Panc1 (cell line): ENCODE measurements at regions not wholly inside any gene's neighbourhood (a gene's known extent, or its start where the extent isn't known, plus 50 kb on each side); places are given as distances from the start of the nearest gene placed in this dataset.

ENCODE experiments used
- ATAC-seq: fragments of 200-7000 bp; cut with Tn5 transposase; 2 replicates; pipeline ENCODE4 v1.9.1; 2020; ENCODE audit warnings: mild to moderate bottlenecking, moderate library complexity
- BruUV-seq: library from RNA; stranded (reverse); fragments of 400-500 nt; replicated peaks from 2 replicates; lab custom pipeline; 2021; lab: Mats Ljungman, UMichigan
- CTCF ChIA-PET: fragments of 300-600 bp; sonication (Branson Sonifier 250); formaldehyde crosslinking; loops from one replicate; lab custom pipeline; 2022; ENCODE audit warnings: antibody characterized with exemption; lab: Charles Lee
- POLR2A ChIA-PET: fragments of 300-600 bp; sonication (Branson Sonifier 250); formaldehyde crosslinking; loops from one replicate; lab custom pipeline; 2022; ENCODE audit warnings: antibody characterized with exemption; lab: Charles Lee
- DNase-seq: peaks from one replicate; pipeline ENCODE4 v3.0.0-alpha.2; 2010; ENCODE audit warnings: low read depth, low spot score
- H3K27ac ChIP-seq: 2 replicates; pipeline ENCODE4 v1.5.1; 2011; ENCODE audit warnings: mild to moderate bottlenecking, low read length, inconsistent platforms
- H3K27me3 ChIP-seq: fragments of 200-500 bp; sonication (Bioruptor generic); 2 replicates; pipeline ENCODE4 v1.6.0; 2014; ENCODE audit warnings: low read length, inconsistent platforms; ENCODE audit not compliant: control insufficient read depth, insufficient read depth
- H3K36me3 ChIP-seq: fragments of 200-500 bp; sonication (Bioruptor generic); 2 replicates; pipeline ENCODE4 v1.5.1; 2014; ENCODE audit warnings: inconsistent platforms, mild to moderate bottlenecking, low read length, moderate library complexity; ENCODE audit not compliant: control insufficient read depth, insufficient read depth
- H3K4me1 ChIP-seq: 2 replicates; pipeline ENCODE4 v1.5.1; 2011; ENCODE audit warnings: inconsistent platforms, mild to moderate bottlenecking, low read length, moderate library complexity; ENCODE audit not compliant: control insufficient read depth, insufficient read depth
- H3K4me3 ChIP-seq, 2 experiments: 2 replicates each; pipeline ENCODE4 v1.5.1; 2011 to 2012; ENCODE audit warnings: low read depth in 2 of 2, low read length in 2 of 2, mild to moderate bottlenecking in 2 of 2, inconsistent platforms in 1 of 2, moderate library complexity in 1 of 2
- H3K9me3 ChIP-seq: fragments of 200-500 bp; sonication (Bioruptor generic); 2 replicates; pipeline ENCODE4 v1.5.1; 2014; ENCODE audit warnings: low read depth, mild to moderate bottlenecking, inconsistent platforms, low read length, moderate library complexity; ENCODE audit not compliant: control insufficient read depth, insufficient read depth
- POLR2AphosphoS5 ChIP-seq: IDR thresholded peaks from 2 replicates; pipeline ENCODE4 v1.6.1; 2012; ENCODE audit warnings: mild to moderate bottlenecking, low read depth, low read length, moderate library complexity
- SIN3A ChIP-seq: IDR thresholded peaks from 2 replicates; pipeline ENCODE4 v1.6.1; 2012; ENCODE audit warnings: low read depth, mild to moderate bottlenecking, low read length, moderate library complexity, borderline replicate concordance; ENCODE audit not compliant: insufficient read depth
- TCF7L2 ChIP-seq: IDR thresholded peaks from 2 replicates; pipeline ENCODE4 v1.6.1; 2011; ENCODE audit warnings: mild to moderate bottlenecking, low read depth, low read length, inconsistent platforms
- in situ Hi-C: cut with HindIII; loops from 2 replicates; pipeline ENCODE4 v1.10.0; 2016; ENCODE audit warnings: low sequenced_read_pairs, low pct_unique_long_range_greater_than_20kb
- intact Hi-C: fragments of 100-400 bp; cut with micrococcal nuclease; formaldehyde crosslinking; loops from one replicate; pipeline ENCODE4 v1.10.0; 2022; ENCODE audit not compliant: unreplicated experiment
- TF ChIP-seq, protein P1 (sequence below): fragments of 450-650 bp; IDR thresholded peaks from 2 replicates; pipeline ENCODE4 v1.5.1; 2017; ENCODE audit warnings: mild to moderate bottlenecking
- TF ChIP-seq, protein P2 (sequence below), 2 experiments: IDR thresholded peaks; 2 replicates each; pipeline ENCODE4 v1.6.1; 2011 to 2012; ENCODE audit warnings: low read depth in 2 of 2, control low read depth in 1 of 2, low read length in 1 of 2, mild to moderate bottlenecking in 1 of 2, moderate library complexity in 1 of 2; ENCODE audit not compliant: insufficient read depth in 1 of 2

GRCh38 chr5:67402526-67402925 lies 205.9 kb upstream of the CD180 start:
- no peaks in the 10 kb centered on the region for H3K9me3 ChIP-seq
- POLR2A ChIA-PET, result no interaction called here
- no TSS peak for BruUV-seq
- H3K4me1 ChIP-seq, result no peaks in the 10 kb centered on the region
- no peaks in the 10 kb centered on the region for H3K36me3 ChIP-seq
- H3K27me3 ChIP-seq, result no peaks in the 10 kb centered on the region
- TF ChIP-seq POLR2AphosphoS5 (no peak), TCF7L2 (no peak), SIN3A (no peak)
- TF ChIP-seq, protein P1, sequence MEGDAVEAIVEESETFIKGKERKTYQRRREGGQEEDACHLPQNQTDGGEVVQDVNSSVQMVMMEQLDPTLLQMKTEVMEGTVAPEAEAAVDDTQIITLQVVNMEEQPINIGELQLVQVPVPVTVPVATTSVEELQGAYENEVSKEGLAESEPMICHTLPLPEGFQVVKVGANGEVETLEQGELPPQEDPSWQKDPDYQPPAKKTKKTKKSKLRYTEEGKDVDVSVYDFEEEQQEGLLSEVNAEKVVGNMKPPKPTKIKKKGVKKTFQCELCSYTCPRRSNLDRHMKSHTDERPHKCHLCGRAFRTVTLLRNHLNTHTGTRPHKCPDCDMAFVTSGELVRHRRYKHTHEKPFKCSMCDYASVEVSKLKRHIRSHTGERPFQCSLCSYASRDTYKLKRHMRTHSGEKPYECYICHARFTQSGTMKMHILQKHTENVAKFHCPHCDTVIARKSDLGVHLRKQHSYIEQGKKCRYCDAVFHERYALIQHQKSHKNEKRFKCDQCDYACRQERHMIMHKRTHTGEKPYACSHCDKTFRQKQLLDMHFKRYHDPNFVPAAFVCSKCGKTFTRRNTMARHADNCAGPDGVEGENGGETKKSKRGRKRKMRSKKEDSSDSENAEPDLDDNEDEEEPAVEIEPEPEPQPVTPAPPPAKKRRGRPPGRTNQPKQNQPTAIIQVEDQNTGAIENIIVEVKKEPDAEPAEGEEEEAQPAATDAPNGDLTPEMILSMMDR, result no peak
- TF ChIP-seq, protein P2, sequence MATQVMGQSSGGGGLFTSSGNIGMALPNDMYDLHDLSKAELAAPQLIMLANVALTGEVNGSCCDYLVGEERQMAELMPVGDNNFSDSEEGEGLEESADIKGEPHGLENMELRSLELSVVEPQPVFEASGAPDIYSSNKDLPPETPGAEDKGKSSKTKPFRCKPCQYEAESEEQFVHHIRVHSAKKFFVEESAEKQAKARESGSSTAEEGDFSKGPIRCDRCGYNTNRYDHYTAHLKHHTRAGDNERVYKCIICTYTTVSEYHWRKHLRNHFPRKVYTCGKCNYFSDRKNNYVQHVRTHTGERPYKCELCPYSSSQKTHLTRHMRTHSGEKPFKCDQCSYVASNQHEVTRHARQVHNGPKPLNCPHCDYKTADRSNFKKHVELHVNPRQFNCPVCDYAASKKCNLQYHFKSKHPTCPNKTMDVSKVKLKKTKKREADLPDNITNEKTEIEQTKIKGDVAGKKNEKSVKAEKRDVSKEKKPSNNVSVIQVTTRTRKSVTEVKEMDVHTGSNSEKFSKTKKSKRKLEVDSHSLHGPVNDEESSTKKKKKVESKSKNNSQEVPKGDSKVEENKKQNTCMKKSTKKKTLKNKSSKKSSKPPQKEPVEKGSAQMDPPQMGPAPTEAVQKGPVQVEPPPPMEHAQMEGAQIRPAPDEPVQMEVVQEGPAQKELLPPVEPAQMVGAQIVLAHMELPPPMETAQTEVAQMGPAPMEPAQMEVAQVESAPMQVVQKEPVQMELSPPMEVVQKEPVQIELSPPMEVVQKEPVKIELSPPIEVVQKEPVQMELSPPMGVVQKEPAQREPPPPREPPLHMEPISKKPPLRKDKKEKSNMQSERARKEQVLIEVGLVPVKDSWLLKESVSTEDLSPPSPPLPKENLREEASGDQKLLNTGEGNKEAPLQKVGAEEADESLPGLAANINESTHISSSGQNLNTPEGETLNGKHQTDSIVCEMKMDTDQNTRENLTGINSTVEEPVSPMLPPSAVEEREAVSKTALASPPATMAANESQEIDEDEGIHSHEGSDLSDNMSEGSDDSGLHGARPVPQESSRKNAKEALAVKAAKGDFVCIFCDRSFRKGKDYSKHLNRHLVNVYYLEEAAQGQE (IDR thresholded peaks at IDR 0.05; ENCODE audit: insufficient read depth in 1 of 2, low read depth in 2 of 2, low read length in 1 of 2), result no peak
- ATAC-seq (no peak), DNase-seq (no peak)
- no peak overlapping the region for H3K27ac ChIP-seq
- CTCF ChIA-PET, result no interaction called here
- no peak overlapping the region for H3K4me3 ChIP-seq
- in situ Hi-C loops, result no loop called here
- intact Hi-C loops, result no loop called here

DNA sequence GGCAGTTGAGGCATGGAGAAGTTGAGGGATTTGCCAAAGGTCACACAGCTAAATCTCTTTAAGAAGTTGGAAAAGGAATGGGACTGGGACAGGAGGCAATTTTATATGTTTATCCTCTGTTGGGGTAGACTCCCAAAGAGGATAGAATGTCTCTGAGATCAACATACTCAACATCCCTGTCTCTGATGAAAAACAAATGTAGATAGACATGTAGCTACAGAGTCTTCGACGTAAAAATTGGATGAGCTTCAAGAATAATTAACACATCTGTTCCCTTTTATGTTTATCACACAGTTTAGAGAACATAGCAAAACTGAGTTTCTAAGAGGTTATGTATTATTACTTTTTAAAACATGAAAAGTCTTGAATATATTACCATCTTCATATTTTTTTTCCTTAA lies 204.6 kb upstream of the CD180 start:
- BruUV-seq, result no TSS peak
- POLR2A ChIA-PET, result no interaction called here
- Histone ChIP-seq H3K27ac (no peak overlapping the region), H3K36me3 (no peaks in the 10 kb centered on the region), H3K4me3 (no peak overlapping the region), H3K9me3 (no peaks in the 10 kb centered on the region), H3K27me3 (no peaks in the 10 kb centered on the region), H3K4me1 (no peaks in the 10 kb centered on the region)
- ATAC-seq (no peak), DNase-seq (no peak)
- intact Hi-C loops (no loop called here), in situ Hi-C loops (no loop called here)
- CTCF ChIA-PET, result no interaction called here
- TF ChIP-seq, protein P2 (IDR thresholded peaks at IDR 0.05; ENCODE audit: insufficient read depth in 1 of 2, low read depth in 2 of 2, low read length in 1 of 2), result no peak
- TF ChIP-seq, protein P1, result no peak
